A673 (cell line): ENCODE measurements at regions not wholly inside any gene's neighbourhood (a gene's known extent, or its start where the extent isn't known, plus 50 kb on each side); places are given as distances from the start of the nearest gene placed in this dataset.

Source experiments
- BruUV-seq: library from RNA; stranded (reverse); fragments of 400-500 nt; replicated peaks from 2 replicates; lab custom pipeline; 2021; lab: Mats Ljungman, UMichigan
- CTCF ChIA-PET: fragments of 300-600 bp; sonication (Branson Sonifier 250); formaldehyde crosslinking; loops from one replicate; lab custom pipeline; 2022; ENCODE audit warnings: antibody characterized with exemption; lab: Charles Lee
- POLR2A ChIA-PET: fragments of 300-600 bp; sonication (Branson Sonifier 250); formaldehyde crosslinking; loops from one replicate; lab custom pipeline; 2022; ENCODE audit warnings: antibody characterized with exemption; ENCODE audit not compliant: low non-redundant PET; lab: Charles Lee
- DNase-seq: peaks from one replicate; pipeline ENCODE4 v3.0.0-alpha.2; 2015; ENCODE audit warnings: low spot score
- H3K27ac ChIP-seq: fragments of 200-600 bp; sonication (generic); 2 replicates; pipeline ENCODE4 v1.5.1; 2016; ENCODE audit warnings: mixed run types, low read depth, mild to moderate bottlenecking, mixed read lengths, antibody characterized with exemption, low read length; ENCODE audit not compliant: poor library complexity, severe bottlenecking
- H3K27me3 ChIP-seq: fragments of 200-600 bp; sonication (generic); replicated peaks from 2 replicates; pipeline ENCODE4 v1.6.1; 2017; ENCODE audit warnings: mixed run types, low read depth, mild to moderate bottlenecking, mixed read lengths, antibody characterized with exemption, low read length; ENCODE audit not compliant: insufficient read depth, poor library complexity
- H3K36me3 ChIP-seq: fragments of 200-600 bp; sonication (generic); 2 replicates; pipeline ENCODE4 v1.6.1; 2016; ENCODE audit warnings: mixed run types, mild to moderate bottlenecking, mixed read lengths, antibody characterized with exemption, low read length; ENCODE audit not compliant: insufficient read depth, poor library complexity, severe bottlenecking
- H3K4me1 ChIP-seq: fragments of 200-600 bp; sonication (generic); 2 replicates; pipeline ENCODE4 v1.6.1; 2017; ENCODE audit warnings: mixed run types, mild to moderate bottlenecking, mixed read lengths, antibody characterized with exemption, low read length; ENCODE audit not compliant: insufficient read depth, poor library complexity, severe bottlenecking
- H3K4me3 ChIP-seq: fragments of 200-600 bp; sonication (generic); 2 replicates; pipeline ENCODE4 v1.5.1; 2016; ENCODE audit warnings: low read depth, mixed run types, mild to moderate bottlenecking, mixed read lengths, low read length; ENCODE audit not compliant: poor library complexity, severe bottlenecking
- H3K9me3 ChIP-seq: fragments of 200-600 bp; sonication (generic); 2 replicates; pipeline ENCODE4 v1.6.1; 2016; ENCODE audit warnings: mixed run types, low read depth, mild to moderate bottlenecking, mixed read lengths, antibody characterized with exemption, low read length; ENCODE audit not compliant: poor library complexity, severe bottlenecking
- EZH2 ChIP-seq: fragments of 200-600 bp; sonication (generic); IDR thresholded peaks from 2 replicates; pipeline ENCODE4 v1.6.1; 2017; ENCODE audit warnings: borderline replicate concordance, low read depth, mild to moderate bottlenecking, mixed read lengths, antibody characterized with exemption, low read length; ENCODE audit not compliant: poor library complexity, severe bottlenecking
- intact Hi-C: fragments of 100-400 bp; cut with micrococcal nuclease; formaldehyde crosslinking; loops from one replicate; pipeline ENCODE4 v1.10.0; 2022; ENCODE audit not compliant: unreplicated experiment
- TF ChIP-seq, protein P1 (sequence below): fragments of 300-800, 200-600 bp; sonication (generic); conservative IDR thresholded peaks from 2 replicates; pipeline ENCODE4 v1.5.1; 2017; ENCODE audit warnings: low read depth, mild to moderate bottlenecking, antibody characterized with exemption, low read length, moderate library complexity, mixed read lengths

DNA sequence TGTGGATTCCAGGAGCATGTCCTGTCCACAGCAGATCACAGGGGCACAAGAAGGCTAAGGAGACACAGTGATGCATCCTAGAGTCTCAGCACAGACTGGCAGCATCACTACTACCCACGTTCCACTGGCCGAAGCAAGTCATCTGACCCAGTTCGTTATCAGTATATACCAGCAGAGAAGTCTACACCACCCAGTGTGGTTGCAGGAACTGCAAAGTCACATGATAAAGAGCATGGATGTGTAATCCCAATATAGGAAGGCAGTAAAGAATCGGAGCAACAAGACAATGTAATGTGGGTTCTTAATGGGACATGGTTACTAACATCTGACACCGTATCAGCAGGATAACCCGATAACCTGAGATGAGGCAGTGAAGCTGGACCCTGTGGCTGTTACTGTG lies 246.6 kb downstream of the RRAGC start:
- CTCF ChIA-PET = no interaction called here
- POLR2A ChIA-PET = no interaction called here
- intact Hi-C loops = no loop called here
- H3K9me3 ChIP-seq = no peaks in the 10 kb centered on the region
- no peak overlapping the region for H3K4me3 ChIP-seq
- TF ChIP-seq, protein P1, sequence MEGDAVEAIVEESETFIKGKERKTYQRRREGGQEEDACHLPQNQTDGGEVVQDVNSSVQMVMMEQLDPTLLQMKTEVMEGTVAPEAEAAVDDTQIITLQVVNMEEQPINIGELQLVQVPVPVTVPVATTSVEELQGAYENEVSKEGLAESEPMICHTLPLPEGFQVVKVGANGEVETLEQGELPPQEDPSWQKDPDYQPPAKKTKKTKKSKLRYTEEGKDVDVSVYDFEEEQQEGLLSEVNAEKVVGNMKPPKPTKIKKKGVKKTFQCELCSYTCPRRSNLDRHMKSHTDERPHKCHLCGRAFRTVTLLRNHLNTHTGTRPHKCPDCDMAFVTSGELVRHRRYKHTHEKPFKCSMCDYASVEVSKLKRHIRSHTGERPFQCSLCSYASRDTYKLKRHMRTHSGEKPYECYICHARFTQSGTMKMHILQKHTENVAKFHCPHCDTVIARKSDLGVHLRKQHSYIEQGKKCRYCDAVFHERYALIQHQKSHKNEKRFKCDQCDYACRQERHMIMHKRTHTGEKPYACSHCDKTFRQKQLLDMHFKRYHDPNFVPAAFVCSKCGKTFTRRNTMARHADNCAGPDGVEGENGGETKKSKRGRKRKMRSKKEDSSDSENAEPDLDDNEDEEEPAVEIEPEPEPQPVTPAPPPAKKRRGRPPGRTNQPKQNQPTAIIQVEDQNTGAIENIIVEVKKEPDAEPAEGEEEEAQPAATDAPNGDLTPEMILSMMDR = no peak
- TF ChIP-seq EZH2 = no peak
- H3K27me3 ChIP-seq = no peaks in the 10 kb centered on the region
- DNase-seq = no peak
- no TSS peak for BruUV-seq
- peaks cover 15% of the 10 kb centered on the region for H3K4me1 ChIP-seq
- H3K27ac ChIP-seq = no peak overlapping the region
- H3K36me3 ChIP-seq = no peaks in the 10 kb centered on the region

DNA sequence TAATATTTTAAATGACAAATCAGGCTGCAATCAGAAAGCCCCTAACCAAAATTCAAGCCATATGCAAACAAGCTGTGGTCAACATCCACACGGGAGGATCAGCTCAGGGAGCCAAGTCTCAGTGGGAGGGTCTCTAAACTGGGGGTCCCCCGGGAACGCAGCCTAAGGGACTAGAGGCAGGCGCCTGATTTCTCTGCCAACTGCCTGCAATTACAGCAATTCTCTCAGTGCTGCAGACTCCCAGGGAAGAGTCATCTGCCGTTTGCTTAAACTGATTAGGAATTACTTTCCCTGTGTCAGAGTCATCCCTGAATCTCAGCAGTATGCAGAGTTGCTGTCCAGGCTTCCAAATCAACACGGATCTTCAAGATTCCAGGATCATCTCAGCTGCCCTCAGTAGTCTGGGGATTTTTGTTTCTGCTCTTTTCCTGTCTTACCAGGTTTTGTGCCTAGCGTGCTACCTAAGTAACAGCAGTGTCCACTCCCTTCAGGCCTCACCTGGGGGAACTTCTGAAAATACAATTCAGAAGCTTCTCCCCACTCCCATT lies 247.8 kb downstream of the RRAGC start:
- H3K36me3 ChIP-seq = no peaks in the 10 kb centered on the region
- TF ChIP-seq, protein P1 = no peak
- TF ChIP-seq EZH2 = no peak
- POLR2A ChIA-PET = no interaction called here
- intact Hi-C loops = no loop called here
- peak; percentile 52 for DNase-seq
- H3K9me3 ChIP-seq = no peaks in the 10 kb centered on the region
- no peaks in the 10 kb centered on the region for H3K27me3 ChIP-seq
- H3K27ac ChIP-seq = no peak overlapping the region
- no TSS peak for BruUV-seq
- peaks cover 17% of the 10 kb centered on the region for H3K4me1 ChIP-seq
- H3K4me3 ChIP-seq = no peak overlapping the region
- CTCF ChIA-PET = no interaction called here

DNA sequence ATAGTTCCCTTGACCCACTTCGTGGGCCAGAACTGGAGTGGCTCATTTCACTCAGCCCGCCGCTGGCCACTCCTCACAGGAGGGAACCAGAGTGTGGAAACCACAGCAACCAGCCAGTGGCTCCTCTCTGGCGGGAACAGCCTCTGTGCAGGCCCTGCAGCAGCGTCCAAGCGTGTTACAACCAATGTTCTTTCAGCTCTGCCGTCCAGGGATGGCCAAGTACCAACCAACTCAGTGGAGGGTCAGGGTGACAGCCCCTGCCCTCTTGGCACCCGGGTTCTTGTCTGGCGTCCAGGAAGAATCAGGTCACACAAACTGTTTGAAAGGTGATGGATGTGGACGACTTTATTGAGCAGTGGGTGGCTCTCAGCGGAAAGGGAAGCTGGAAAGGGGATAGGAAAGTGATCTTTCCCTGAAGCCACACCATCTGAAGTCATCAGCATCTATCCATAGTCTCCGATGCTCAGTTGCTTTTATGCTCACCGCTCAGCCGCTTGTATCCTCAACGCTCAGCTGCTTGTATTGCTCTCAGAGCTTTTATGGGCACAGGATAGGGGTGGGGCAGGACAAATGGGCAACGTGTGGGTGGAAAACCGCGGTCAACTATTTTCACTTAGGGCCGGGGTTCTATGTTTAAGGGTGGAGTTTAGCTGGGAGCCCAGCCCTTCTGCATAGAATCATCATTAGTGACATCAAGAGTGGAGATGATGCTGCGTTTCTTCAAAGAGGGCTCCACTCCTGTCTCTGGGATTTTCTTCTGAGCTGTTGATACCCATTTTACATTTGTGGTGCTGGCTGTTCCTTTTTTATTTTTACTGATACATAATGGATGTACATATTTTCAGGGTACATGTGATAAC lies 250.2 kb downstream of the RRAGC start:
- intact Hi-C loops = loop anchor here (5.0 kb wide), 1 partner anchor 118 kb away; no protein-coding TSS in a partner anchor
- no TSS peak for BruUV-seq
- Histone ChIP-seq H3K4me3 (no peak overlapping the region), H3K9me3 (no peaks in the 10 kb centered on the region), H3K4me1 (peaks cover 17% of the 10 kb centered on the region), H3K27me3 (no peaks in the 10 kb centered on the region), H3K36me3 (no peaks in the 10 kb centered on the region), H3K27ac (no peak overlapping the region)
- TF ChIP-seq, protein P1 = no peak
- no peak for TF ChIP-seq EZH2
- ChIA-PET CTCF (interaction anchor here (0.7 to 1.1 kb wide), 3 partner anchors 210 to 226 kb away, joined by 4 to 5 read pairs (median 4); no protein-coding TSS in a partner anchor), POLR2A (no interaction called here)
- DNase-seq = no peak
